ENCODE measurements at regions not wholly inside any gene's neighbourhood (a gene's known extent, or its start where the extent isn't known, plus 50 kb on each side); places are given as distances from the start of the nearest gene placed in this dataset.

- DNase-seq (ENCODE audit: low read depth in 6 of 9, low spot score in 9 of 9): no peak
- H3K27ac ChIP-seq (ENCODE audit: low read depth in 1 of 2, low read length in 1 of 2): no peak overlapping the region
Observed at GRCh38 chr20:61127311-61128039, 124.6 kb upstream of the CDH4 start.

GRCh38 chr20:61128701-61129269 is 123.3 kb upstream of the CDH4 start:
- Histone ChIP-seq H3K27me3 (ENCODE audit: control insufficient read depth in 2 of 2, insufficient read depth in 1 of 2, low read length in 1 of 2) (no peaks in the 10 kb centered on the region), H3K27ac (ENCODE audit: low read depth in 1 of 2, low read length in 1 of 2) (no peak overlapping the region), H3K9me3 (ENCODE audit: control insufficient read depth in 2 of 2, insufficient read depth in 1 of 2, low read length in 1 of 2) (no peaks in the 10 kb centered on the region), H3K36me3 (ENCODE audit: control insufficient read depth in 2 of 2, insufficient read depth in 2 of 2, low read length in 1 of 2) (no peaks in the 10 kb centered on the region), H3K4me1 (ENCODE audit: control insufficient read depth in 2 of 2, insufficient read depth in 2 of 2, low read length in 2 of 2) (no peaks in the 10 kb centered on the region), H3K4me3 (ENCODE audit: low read length in 2 of 2) (no peak overlapping the region)
- no peak for DNase-seq (ENCODE audit: low read depth in 6 of 9, low spot score in 9 of 9)
- 83% methylated on average over 14 of the region's 14 CpGs for WGBS

More at GRCh38 chr20:61127311-61128039, 124.6 kb upstream of the CDH4 start:
- no peaks in the 10 kb centered on the region for H3K36me3 ChIP-seq (ENCODE audit: control insufficient read depth in 2 of 2, insufficient read depth in 2 of 2, low read length in 1 of 2)
- H3K9me3 ChIP-seq (ENCODE audit: control insufficient read depth in 2 of 2, insufficient read depth in 1 of 2, low read length in 1 of 2): no peaks in the 10 kb centered on the region
- no peaks in the 10 kb centered on the region for H3K4me1 ChIP-seq (ENCODE audit: control insufficient read depth in 2 of 2, insufficient read depth in 2 of 2, low read length in 2 of 2)
- no peaks in the 10 kb centered on the region for H3K27me3 ChIP-seq (ENCODE audit: control insufficient read depth in 2 of 2, insufficient read depth in 1 of 2, low read length in 1 of 2)
- H3K4me3 ChIP-seq (ENCODE audit: low read length in 2 of 2): no peak overlapping the region
- WGBS: 94% methylated on average over 12 of the region's 12 CpGs

GRCh38 chr20:61129311-61129710 is 122.8 kb upstream of the CDH4 start:
- H3K4me3 ChIP-seq (ENCODE audit: low read length in 2 of 2): no peak overlapping the region
- WGBS: 25% methylated on average over 12 of the region's 12 CpGs
- no peaks in the 10 kb centered on the region for H3K36me3 ChIP-seq (ENCODE audit: control insufficient read depth in 2 of 2, insufficient read depth in 2 of 2, low read length in 1 of 2)
- H3K27me3 ChIP-seq (ENCODE audit: control insufficient read depth in 2 of 2, insufficient read depth in 1 of 2, low read length in 1 of 2): no peaks in the 10 kb centered on the region
- H3K4me1 ChIP-seq (ENCODE audit: control insufficient read depth in 2 of 2, insufficient read depth in 2 of 2, low read length in 2 of 2): no peaks in the 10 kb centered on the region
- H3K27ac ChIP-seq (ENCODE audit: low read depth in 1 of 2, low read length in 1 of 2): no peak overlapping the region
- H3K9me3 ChIP-seq (ENCODE audit: control insufficient read depth in 2 of 2, insufficient read depth in 1 of 2, low read length in 1 of 2): no peaks in the 10 kb centered on the region
- no peak for DNase-seq (ENCODE audit: low read depth in 6 of 9, low spot score in 9 of 9)

GRCh38 chr20:61130156-61130555 is 121.9 kb upstream of the CDH4 start:
- WGBS: 96% methylated on average over 7 of the region's 7 CpGs
- DNase-seq (ENCODE audit: low read depth in 6 of 9, low spot score in 9 of 9): no peak

GRCh38 chr20:61131944-61132343 is 120.1 kb upstream of the CDH4 start:
- Histone ChIP-seq H3K4me1 (ENCODE audit: control insufficient read depth in 2 of 2, insufficient read depth in 2 of 2, low read length in 2 of 2) (no peaks in the 10 kb centered on the region), H3K4me3 (ENCODE audit: low read length in 2 of 2) (no peak overlapping the region), H3K36me3 (ENCODE audit: control insufficient read depth in 2 of 2, insufficient read depth in 2 of 2, low read length in 1 of 2) (no peaks in the 10 kb centered on the region), H3K27ac (ENCODE audit: low read depth in 1 of 2, low read length in 1 of 2) (no peak overlapping the region), H3K9me3 (ENCODE audit: control insufficient read depth in 2 of 2, insufficient read depth in 1 of 2, low read length in 1 of 2) (no peaks in the 10 kb centered on the region), H3K27me3 (ENCODE audit: control insufficient read depth in 2 of 2, insufficient read depth in 1 of 2, low read length in 1 of 2) (peaks cover 0 to 3% of the 10 kb centered on the region in 2 donors)
- no peak for DNase-seq (ENCODE audit: low read depth in 6 of 9, low spot score in 9 of 9)
- 94% methylated on average over 9 of the region's 9 CpGs for WGBS

More at GRCh38 chr20:61130156-61130555, 121.9 kb upstream of the CDH4 start:
- H3K9me3 ChIP-seq (ENCODE audit: control insufficient read depth in 2 of 2, insufficient read depth in 1 of 2, low read length in 1 of 2): no peaks in the 10 kb centered on the region
- peaks cover 0 to under 1% of the 10 kb centered on the region in 2 donors for H3K27me3 ChIP-seq (ENCODE audit: control insufficient read depth in 2 of 2, insufficient read depth in 1 of 2, low read length in 1 of 2)
- H3K4me3 ChIP-seq (ENCODE audit: low read length in 2 of 2): no peak overlapping the region
- no peaks in the 10 kb centered on the region for H3K4me1 ChIP-seq (ENCODE audit: control insufficient read depth in 2 of 2, insufficient read depth in 2 of 2, low read length in 2 of 2)
- no peaks in the 10 kb centered on the region for H3K36me3 ChIP-seq (ENCODE audit: control insufficient read depth in 2 of 2, insufficient read depth in 2 of 2, low read length in 1 of 2)
- no peak overlapping the region for H3K27ac ChIP-seq (ENCODE audit: low read depth in 1 of 2, low read length in 1 of 2)

GRCh38 chr20:61133611-61134010 is 118.5 kb upstream of the CDH4 start:
- no peak for DNase-seq (ENCODE audit: low read depth in 6 of 9, low spot score in 9 of 9)
- 91% methylated on average over 6 of the region's 6 CpGs for WGBS
- no peaks in the 10 kb centered on the region for H3K9me3 ChIP-seq (ENCODE audit: control insufficient read depth in 2 of 2, insufficient read depth in 1 of 2, low read length in 1 of 2)
- H3K4me1 ChIP-seq (ENCODE audit: control insufficient read depth in 2 of 2, insufficient read depth in 2 of 2, low read length in 2 of 2): no peaks in the 10 kb centered on the region
- H3K4me3 ChIP-seq (ENCODE audit: low read length in 2 of 2): no peak overlapping the region
- peaks cover 0 to 3% of the 10 kb centered on the region in 2 donors for H3K27me3 ChIP-seq (ENCODE audit: control insufficient read depth in 2 of 2, insufficient read depth in 1 of 2, low read length in 1 of 2)
- H3K27ac ChIP-seq (ENCODE audit: low read depth in 1 of 2, low read length in 1 of 2): no peak overlapping the region
- H3K36me3 ChIP-seq (ENCODE audit: control insufficient read depth in 2 of 2, insufficient read depth in 2 of 2, low read length in 1 of 2): no peaks in the 10 kb centered on the region

- no peak for DNase-seq (ENCODE audit: low read depth in 6 of 9, low spot score in 9 of 9)
Observed at GRCh38 chr20:61134296-61135030, 117.6 kb upstream of the CDH4 start.

GRCh38 chr20:61135266-61135665 is 116.8 kb upstream of the CDH4 start:
- 80% methylated on average over 11 of the region's 11 CpGs for WGBS
- Histone ChIP-seq H3K27ac (ENCODE audit: low read depth in 1 of 2, low read length in 1 of 2) (no peak overlapping the region), H3K36me3 (ENCODE audit: control insufficient read depth in 2 of 2, insufficient read depth in 2 of 2, low read length in 1 of 2) (no peaks in the 10 kb centered on the region), H3K9me3 (ENCODE audit: control insufficient read depth in 2 of 2, insufficient read depth in 1 of 2, low read length in 1 of 2) (no peaks in the 10 kb centered on the region), H3K4me1 (ENCODE audit: control insufficient read depth in 2 of 2, insufficient read depth in 2 of 2, low read length in 2 of 2) (no peaks in the 10 kb centered on the region), H3K27me3 (ENCODE audit: control insufficient read depth in 2 of 2, insufficient read depth in 1 of 2, low read length in 1 of 2) (peaks cover 0 to 3% of the 10 kb centered on the region in 2 donors), H3K4me3 (ENCODE audit: low read length in 2 of 2) (no peak overlapping the region)
- DNase-seq (ENCODE audit: low read depth in 6 of 9, low spot score in 9 of 9): no peak

More at GRCh38 chr20:61134296-61135030, 117.6 kb upstream of the CDH4 start:
- H3K27me3 ChIP-seq (ENCODE audit: control insufficient read depth in 2 of 2, insufficient read depth in 1 of 2, low read length in 1 of 2): peaks cover 0 to 3% of the 10 kb centered on the region in 2 donors
- H3K9me3 ChIP-seq (ENCODE audit: control insufficient read depth in 2 of 2, insufficient read depth in 1 of 2, low read length in 1 of 2): no peaks in the 10 kb centered on the region
- H3K27ac ChIP-seq (ENCODE audit: low read depth in 1 of 2, low read length in 1 of 2): no peak overlapping the region
- WGBS: 38% methylated on average over 9 of the region's 9 CpGs
- H3K4me1 ChIP-seq (ENCODE audit: control insufficient read depth in 2 of 2, insufficient read depth in 2 of 2, low read length in 2 of 2): no peaks in the 10 kb centered on the region
- H3K4me3 ChIP-seq (ENCODE audit: low read length in 2 of 2): no peak overlapping the region
- no peaks in the 10 kb centered on the region for H3K36me3 ChIP-seq (ENCODE audit: control insufficient read depth in 2 of 2, insufficient read depth in 2 of 2, low read length in 1 of 2)

GRCh38 chr20:61135968-61136367 is 116.1 kb upstream of the CDH4 start:
- peaks cover 0 to 3% of the 10 kb centered on the region in 2 donors for H3K27me3 ChIP-seq (ENCODE audit: control insufficient read depth in 2 of 2, insufficient read depth in 1 of 2, low read length in 1 of 2)
- 47% methylated on average over 15 of the region's 15 CpGs for WGBS
- no peak overlapping the region for H3K27ac ChIP-seq (ENCODE audit: low read depth in 1 of 2, low read length in 1 of 2)
- no peaks in the 10 kb centered on the region for H3K9me3 ChIP-seq (ENCODE audit: control insufficient read depth in 2 of 2, insufficient read depth in 1 of 2, low read length in 1 of 2)
- no peaks in the 10 kb centered on the region for H3K36me3 ChIP-seq (ENCODE audit: control insufficient read depth in 2 of 2, insufficient read depth in 2 of 2, low read length in 1 of 2)
- H3K4me1 ChIP-seq (ENCODE audit: control insufficient read depth in 2 of 2, insufficient read depth in 2 of 2, low read length in 2 of 2): no peaks in the 10 kb centered on the region
- no peak overlapping the region for H3K4me3 ChIP-seq (ENCODE audit: low read length in 2 of 2)
- DNase-seq (ENCODE audit: low read depth in 6 of 9, low spot score in 9 of 9): no peak

Data from thymus (tissue), 11 donors.